DOHH2 (cell line): ENCODE measurements at regions not wholly inside any gene's neighbourhood (a gene's known extent, or its start where the extent isn't known, plus 50 kb on each side); places are given as distances from the start of the nearest gene placed in this dataset.

ENCODE experiments used
- H3F3A ChIP-seq: fragments of 200-600 bp; sonication (generic), shearing (Covaris generic); 2 replicates; pipeline ENCODE4 v1.6.0; 2016; ENCODE audit warnings: antibody characterized with exemption, mild to moderate bottlenecking; ENCODE audit not compliant: control insufficient read depth, insufficient read depth
- H3K27ac ChIP-seq: fragments of 200-600 bp; sonication (generic); 2 replicates; pipeline ENCODE4 v1.5.1; 2014; ENCODE audit warnings: low read depth, mild to moderate bottlenecking, low read length, moderate library complexity
- H3K27me3 ChIP-seq: fragments of 200-600 bp; sonication (generic); 2 replicates; pipeline ENCODE4 v1.6.1; 2014; ENCODE audit warnings: mild to moderate bottlenecking, low read length, mixed read lengths; ENCODE audit not compliant: control insufficient read depth
- H3K36me3 ChIP-seq: fragments of 200-600 bp; sonication (generic); 2 replicates; pipeline ENCODE4 v1.6.1; 2014; ENCODE audit warnings: mild to moderate bottlenecking, low read length, moderate library complexity, mixed read lengths; ENCODE audit not compliant: control insufficient read depth
- H3K4me1 ChIP-seq: fragments of 200-600 bp; sonication (generic); 2 replicates; pipeline ENCODE4 v1.6.1; 2014; ENCODE audit warnings: mild to moderate bottlenecking, low read length, mixed read lengths; ENCODE audit not compliant: control insufficient read depth
- H3K4me2 ChIP-seq: fragments of 200-600 bp; sonication (generic); 2 replicates; pipeline ENCODE4 v1.6.0; 2014; ENCODE audit warnings: mild to moderate bottlenecking, low read length, moderate library complexity
- H3K4me3 ChIP-seq: fragments of 200-600 bp; sonication (generic); 2 replicates; pipeline ENCODE4 v1.5.1; 2014; ENCODE audit warnings: mild to moderate bottlenecking, low read length, mixed read lengths
- H3K79me2 ChIP-seq: fragments of 200-600 bp; sonication (generic); 2 replicates; pipeline ENCODE4 v1.6.1; 2014; ENCODE audit warnings: mild to moderate bottlenecking, low read length, mixed read lengths; ENCODE audit not compliant: control insufficient read depth
- H3K9me2 ChIP-seq: fragments of 200-600 bp; sonication (generic); replicated peaks from 2 replicates; pipeline ENCODE4 v1.6.1; 2014; ENCODE audit warnings: mild to moderate bottlenecking, low read length, mixed read lengths; ENCODE audit not compliant: control insufficient read depth
- H3K9me3 ChIP-seq: fragments of 200-600 bp; sonication (generic); 2 replicates; pipeline ENCODE4 v1.6.1; 2014; ENCODE audit warnings: antibody characterized with exemption, low read length, mixed read lengths; ENCODE audit not compliant: control insufficient read depth, insufficient read depth
- H4K20me1 ChIP-seq: fragments of 200-600 bp; sonication (generic); 2 replicates; pipeline ENCODE4 v1.6.0; 2014; ENCODE audit warnings: low read depth, mild to moderate bottlenecking, antibody characterized with exemption, low read length, moderate library complexity; ENCODE audit not compliant: control insufficient read depth, insufficient read depth
- CTCF ChIP-seq: fragments of 200-600 bp; sonication (generic); IDR thresholded peaks from one replicate; pipeline ENCODE4 v1.5.1; 2014; ENCODE audit warnings: antibody characterized with exemption, mild to moderate bottlenecking, low read depth, low read length; ENCODE audit not compliant: poor library complexity, severe bottlenecking
- EZH2phosphoT487 ChIP-seq: fragments of 200-600 bp; sonication (generic); IDR thresholded peaks from 2 replicates; pipeline ENCODE4 v1.6.1; 2017; ENCODE audit warnings: borderline replicate concordance, mild to moderate bottlenecking, antibody characterized with exemption, low read length, moderate library complexity, mixed read lengths

- Histone ChIP-seq H3K27me3 (no peaks in the 10 kb centered on the region), H3K4me2 (no peak overlapping the region), H4K20me1 (no peaks in the 10 kb centered on the region), H3K9me2 (no peaks in the 10 kb centered on the region), H3K4me1 (no peaks in the 10 kb centered on the region), H3K4me3 (no peak overlapping the region), H3K27ac (no peak overlapping the region), H3F3A (no peaks in the 10 kb centered on the region), H3K36me3 (no peaks in the 10 kb centered on the region), H3K9me3 (no peaks in the 10 kb centered on the region), H3K79me2 (no peaks in the 10 kb centered on the region)
- TF ChIP-seq CTCF: no peak
- no peak for TF ChIP-seq EZH2phosphoT487
Observed at GRCh38 chr2:116737951-116738350, 1076.5 kb upstream of the DDX18 start.

GRCh38 chr2:116747103-116747502 is 1067.4 kb upstream of the DDX18 start:
- Histone ChIP-seq H3F3A (no peaks in the 10 kb centered on the region), H3K4me1 (no peaks in the 10 kb centered on the region), H3K9me2 (no peaks in the 10 kb centered on the region), H3K27ac (no peak overlapping the region), H3K27me3 (no peaks in the 10 kb centered on the region), H3K4me3 (no peak overlapping the region), H3K79me2 (no peaks in the 10 kb centered on the region), H3K9me3 (no peaks in the 10 kb centered on the region), H3K4me2 (no peak overlapping the region), H3K36me3 (no peaks in the 10 kb centered on the region), H4K20me1 (no peaks in the 10 kb centered on the region)
- no peak for TF ChIP-seq CTCF
- no peak for TF ChIP-seq EZH2phosphoT487

GRCh38 chr2:116749994-116750393 is 1064.5 kb upstream of the DDX18 start:
- Histone ChIP-seq H3K4me1 (no peaks in the 10 kb centered on the region), H3K27me3 (no peaks in the 10 kb centered on the region), H3K27ac (no peak overlapping the region), H3K79me2 (no peaks in the 10 kb centered on the region), H3K4me3 (no peak overlapping the region), H3K36me3 (no peaks in the 10 kb centered on the region), H3K9me2 (no peaks in the 10 kb centered on the region), H3K9me3 (no peaks in the 10 kb centered on the region), H3F3A (no peaks in the 10 kb centered on the region), H4K20me1 (no peaks in the 10 kb centered on the region), H3K4me2 (no peak overlapping the region)
- TF ChIP-seq CTCF (no peak), EZH2phosphoT487 (no peak)
